ACHN (cell line): ENCODE measurements at regions not wholly inside any gene's neighbourhood (a gene's known extent, or its start where the extent isn't known, plus 50 kb on each side); places are given as distances from the start of the nearest gene placed in this dataset.
A peak's percentile ranks its signal among the peaks of the same experiment; 100 is the strongest.

ENCODE experiments used
- DNase-seq: peaks from one replicate; pipeline ENCODE4 v3.0.0-alpha.2; 2015
- in situ Hi-C: cut with HindIII; loops from 2 replicates; pipeline ENCODE4 v1.10.0; 2017; ENCODE audit warnings: low sequenced_read_pairs, low pct_ligation_motif_present, low pct_unique_long_range_greater_than_20kb

DNA sequence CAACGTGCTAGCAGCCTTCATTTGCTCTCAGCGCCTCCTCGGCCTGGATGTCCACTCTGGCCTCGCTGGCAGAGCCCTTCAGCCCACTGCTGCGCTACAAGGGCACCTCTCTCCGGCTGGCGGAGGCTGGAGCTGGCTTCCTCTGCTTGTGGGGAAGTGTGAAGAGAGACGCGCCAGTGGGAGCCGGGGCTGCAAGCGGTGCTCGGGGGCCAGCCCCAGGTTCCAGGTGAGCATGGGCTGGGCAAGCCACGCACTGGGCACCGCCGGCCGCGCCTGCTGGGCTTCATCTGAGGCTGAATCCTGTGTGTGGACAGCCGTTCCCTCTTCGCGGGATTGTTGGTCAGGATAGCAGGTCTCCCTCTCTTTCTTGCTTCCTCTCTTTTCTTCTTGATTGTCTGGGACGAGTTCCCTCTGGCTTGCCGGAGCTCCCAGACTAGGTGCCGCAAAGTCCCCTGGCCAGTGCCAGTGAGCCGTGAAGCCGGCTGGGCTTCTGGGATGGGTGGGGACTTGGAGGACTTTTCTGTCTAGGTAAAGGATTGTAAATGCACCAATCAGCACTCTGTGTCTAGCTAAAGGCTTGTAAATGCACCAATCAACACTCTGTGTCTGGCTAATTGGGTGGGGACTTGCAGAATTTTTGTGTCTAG, 165.0 kb downstream of the HEPH start:
- in situ Hi-C loops = no loop called here
- DNase-seq = no peak

DNA sequence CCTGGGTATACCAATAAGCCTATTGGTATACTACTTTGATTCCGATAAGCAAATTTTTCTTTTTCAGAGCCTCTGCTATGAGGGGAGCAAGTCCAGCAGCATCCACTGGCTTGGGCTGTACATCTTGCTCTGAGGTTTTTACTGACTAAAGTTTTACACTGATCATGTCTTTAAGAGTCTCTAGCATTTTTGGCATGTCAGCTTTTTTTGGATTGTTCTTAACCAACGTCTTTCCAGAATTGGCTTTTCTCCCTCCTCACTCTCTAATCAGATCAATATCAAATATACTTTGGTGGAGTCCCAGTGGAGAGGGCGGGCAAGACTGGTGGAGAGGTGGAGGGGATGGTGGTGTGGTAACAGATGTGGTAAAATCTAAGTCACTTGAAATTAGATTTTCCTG, 196.8 kb downstream of the HEPH start:
- no peak for DNase-seq
- in situ Hi-C loops = no loop called here

DNA sequence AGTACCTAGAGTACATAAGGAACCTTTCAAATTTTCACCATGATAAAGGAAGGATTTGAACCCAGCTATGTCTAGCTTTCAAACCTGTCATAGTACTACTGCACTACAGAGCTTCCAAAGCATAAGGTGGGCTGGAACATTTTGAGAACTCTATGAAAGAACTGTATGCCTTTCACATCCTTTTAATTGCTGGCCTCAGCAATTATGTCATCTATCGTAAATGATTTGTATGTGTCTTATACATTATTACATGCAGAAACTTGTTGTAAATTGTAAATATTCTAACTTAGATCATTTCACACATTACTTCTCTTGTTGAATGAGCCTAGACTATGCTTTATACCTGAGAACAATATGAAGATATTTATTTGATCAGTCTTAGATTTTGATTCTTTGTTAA, 220.7 kb downstream of the HEPH start:
- in situ Hi-C loops = no loop called here

DNA sequence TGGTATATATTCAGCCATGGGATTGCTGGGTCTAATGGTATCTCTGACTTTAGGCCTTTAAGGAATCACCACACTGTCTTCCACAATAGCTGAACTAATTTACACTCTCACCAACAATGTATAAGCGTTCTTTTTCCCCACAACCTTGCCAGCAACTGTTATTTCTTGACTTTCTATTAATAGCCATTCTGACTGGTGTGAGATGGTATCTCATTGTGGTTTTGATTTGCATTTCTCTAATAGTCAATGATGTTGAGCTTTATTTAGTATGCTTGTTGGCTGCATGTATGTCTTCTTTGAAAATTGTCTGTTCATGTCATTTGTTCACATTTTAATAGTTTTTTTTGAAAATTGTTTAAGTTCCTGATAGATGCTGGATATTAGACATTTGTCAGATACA, 235.2 kb downstream of the HEPH start:
- in situ Hi-C loops = no loop called here
- DNase-seq = no peak

More for the DNA sequence above, 220.7 kb downstream of the HEPH start:
- no peak for DNase-seq

DNA sequence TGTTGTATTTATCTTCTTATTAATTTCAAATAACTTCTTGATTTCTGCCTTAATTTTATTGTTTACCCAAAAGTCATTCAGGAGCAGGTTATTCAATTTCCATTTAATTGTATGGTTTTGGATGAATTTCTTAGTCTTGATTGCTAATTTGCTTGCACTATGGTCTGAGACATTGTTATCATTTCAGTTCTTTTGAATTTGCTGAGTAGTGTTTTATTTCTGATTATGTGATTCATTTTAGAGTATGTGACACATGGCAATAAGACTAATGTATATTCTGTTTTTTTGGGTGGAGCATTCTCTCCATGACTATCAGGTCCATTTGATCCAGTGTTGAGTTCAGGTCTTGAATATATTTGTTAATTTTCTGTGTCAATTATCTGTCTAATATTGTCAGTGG, 236.7 kb downstream of the EDA2R start:
- DNase-seq = no peak
- in situ Hi-C loops = no loop called here

DNA sequence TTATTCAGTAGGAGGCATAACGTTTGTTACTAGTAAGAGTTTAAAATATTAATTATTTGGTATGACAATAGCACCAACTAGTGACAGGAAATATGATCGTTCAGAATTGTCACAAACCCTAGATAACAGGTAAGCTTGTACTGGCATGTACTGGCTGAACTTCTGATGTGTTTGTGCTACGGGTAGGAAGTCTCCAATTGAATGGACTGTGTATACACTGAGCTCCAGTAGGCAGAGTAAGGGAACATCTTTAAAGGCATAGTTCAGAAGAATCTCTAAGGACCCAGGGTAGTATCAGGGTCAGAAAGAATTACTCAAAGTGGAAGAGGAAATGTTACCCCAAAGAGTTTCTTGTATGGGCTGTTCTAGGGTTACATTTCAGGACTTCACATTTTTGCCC, 230.4 kb downstream of the EDA2R start:
- no peak for DNase-seq
- in situ Hi-C loops = no loop called here

DNA sequence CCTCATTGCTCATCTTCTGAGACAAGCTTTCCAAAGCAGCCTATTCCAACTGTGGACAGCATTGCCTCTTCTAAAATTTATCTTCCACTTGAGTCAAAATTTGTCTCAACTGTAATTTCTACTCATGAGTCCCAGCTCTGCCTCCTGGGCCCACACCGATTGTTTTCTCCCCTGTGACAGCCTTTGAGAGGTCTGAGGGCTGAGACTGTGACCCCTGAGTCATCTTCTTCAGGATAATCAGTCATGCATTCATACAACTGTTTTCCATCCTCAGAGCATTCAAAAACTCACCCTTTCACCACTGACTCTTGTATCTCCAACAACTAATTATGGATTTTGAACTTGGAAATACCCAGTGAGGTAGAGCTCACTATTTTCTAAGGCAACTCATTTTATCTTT, 228.1 kb downstream of the EDA2R start:
- in situ Hi-C loops = no loop called here

More for the DNA sequence above, 228.1 kb downstream of the EDA2R start:
- peak; percentile 0 for DNase-seq
